ENCODE measurements at regions not wholly inside any gene's neighbourhood (a gene's known extent, or its start where the extent isn't known, plus 50 kb on each side); places are given as distances from the start of the nearest gene placed in this dataset.

GRCh38 chr7:33730958-33731357 is 174.4 kb upstream of the BMPER start:
- TF ChIP-seq POLR2A (IDR thresholded peaks at IDR 0.05) = no peak
- TF ChIP-seq CTCF (IDR thresholded peaks at IDR 0.05) = no peak
- no peak for TF ChIP-seq POLR2AphosphoS5 (IDR thresholded peaks at IDR 0.05; ENCODE audit: insufficient read depth in 1 of 2, low read depth in 1 of 2)
